MCF 10A (cell line): ENCODE measurements at regions not wholly inside any gene's neighbourhood (a gene's known extent, or its start where the extent isn't known, plus 50 kb on each side); places are given as distances from the start of the nearest gene placed in this dataset.
"Not testable (repeated sequence)": the region's sequence is repeated elsewhere in the genome, so short reads cannot be mapped to it uniquely, and the experiment has no call there.

ENCODE experiments used
- BruUV-seq: library from RNA; stranded (reverse); fragments of 400-500 nt; replicated peaks from 2 replicates; lab custom pipeline; 2021; lab: Mats Ljungman, UMichigan
- CTCF ChIA-PET: fragments of 300-600 bp; sonication (Branson Sonifier 250); formaldehyde crosslinking; extraction: SDS; loops from one replicate; lab custom pipeline; 2021; ENCODE audit warnings: antibody characterized with exemption, inconsistent platforms; lab: Yijun Ruan, JAX
- POLR2A ChIA-PET: fragments of 300-600, 350-650 bp; sonication (Branson Sonifier 250); formaldehyde crosslinking; extraction: SDS; loops from one replicate; lab custom pipeline; 2020; ENCODE audit warnings: antibody characterized with exemption, inconsistent platforms; lab: Yijun Ruan, JAX
- DNase-seq: peaks from one replicate; pipeline ENCODE4 v3.0.0-alpha.2; 2018; ENCODE audit not compliant: unreplicated experiment
- H3K27ac Mint-ChIP-seq: one replicate; pipeline ENCODE4 v1.8.0; 2022; ENCODE audit warnings: mild to moderate bottlenecking, low read depth, mixed read lengths; ENCODE audit not compliant: unreplicated experiment
- H3K27me3 Mint-ChIP-seq: one replicate; pipeline ENCODE4 v1.8.0; 2022; ENCODE audit warnings: mixed read lengths; ENCODE audit not compliant: insufficient read depth, unreplicated experiment
- H3K36me3 Mint-ChIP-seq: one replicate; pipeline ENCODE4 v1.8.0; 2022; ENCODE audit warnings: mild to moderate bottlenecking, moderate library complexity, mixed read lengths; ENCODE audit not compliant: insufficient read depth, unreplicated experiment
- H3K4me1 Mint-ChIP-seq: one replicate; pipeline ENCODE4 v1.8.0; 2022; ENCODE audit warnings: mixed read lengths; ENCODE audit not compliant: insufficient read depth, unreplicated experiment
- H3K4me3 Mint-ChIP-seq: one replicate; pipeline ENCODE4 v1.8.0; 2022; ENCODE audit warnings: mild to moderate bottlenecking, moderate library complexity, mixed read lengths; ENCODE audit not compliant: unreplicated experiment
- H3K9me3 Mint-ChIP-seq: one replicate; pipeline ENCODE4 v1.8.0; 2022; ENCODE audit warnings: mixed read lengths; ENCODE audit not compliant: unreplicated experiment
- intact Hi-C: fragments of 100-400 bp; cut with micrococcal nuclease; formaldehyde crosslinking; loops from 2 replicates; pipeline ENCODE4 v1.14.1; 2022
- TF ChIP-seq, protein P1 (sequence below): fragments of 200-600 bp; IDR thresholded peaks from one replicate; pipeline ENCODE4 v1.8.0; 2022; ENCODE audit warnings: antibody characterized with exemption, mild to moderate bottlenecking; ENCODE audit not compliant: unreplicated experiment

DNA sequence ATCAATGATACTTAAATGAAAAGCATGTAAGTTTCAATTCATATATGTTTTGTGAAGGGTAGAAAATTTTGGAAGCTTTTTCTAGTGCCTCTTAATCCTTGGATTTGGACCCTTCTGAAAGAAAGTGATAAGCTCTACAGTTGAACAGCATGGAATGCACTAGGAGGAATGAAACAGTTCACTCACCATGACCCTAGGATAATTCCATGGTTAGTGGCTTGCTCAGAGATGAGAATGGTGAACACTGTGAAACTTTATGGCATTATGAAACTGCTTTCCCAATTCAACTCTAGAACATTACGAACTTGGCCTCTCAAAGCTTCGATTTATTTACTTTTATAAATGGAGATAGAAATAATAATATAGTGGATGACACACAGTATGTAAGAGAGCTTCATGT is 88.9 kb upstream of the FAT4 start:
- intact Hi-C loops: no loop called here
- Mint-ChIP-seq H3K4me1 (no peaks in the 10 kb centered on the region), H3K4me3 (no peak overlapping the region), H3K9me3 (no peaks in the 10 kb centered on the region), H3K36me3 (no peaks in the 10 kb centered on the region), H3K27me3 (no peaks in the 10 kb centered on the region), H3K27ac (no peak overlapping the region)
- POLR2A ChIA-PET: no interaction called here
- TF ChIP-seq, protein P1, sequence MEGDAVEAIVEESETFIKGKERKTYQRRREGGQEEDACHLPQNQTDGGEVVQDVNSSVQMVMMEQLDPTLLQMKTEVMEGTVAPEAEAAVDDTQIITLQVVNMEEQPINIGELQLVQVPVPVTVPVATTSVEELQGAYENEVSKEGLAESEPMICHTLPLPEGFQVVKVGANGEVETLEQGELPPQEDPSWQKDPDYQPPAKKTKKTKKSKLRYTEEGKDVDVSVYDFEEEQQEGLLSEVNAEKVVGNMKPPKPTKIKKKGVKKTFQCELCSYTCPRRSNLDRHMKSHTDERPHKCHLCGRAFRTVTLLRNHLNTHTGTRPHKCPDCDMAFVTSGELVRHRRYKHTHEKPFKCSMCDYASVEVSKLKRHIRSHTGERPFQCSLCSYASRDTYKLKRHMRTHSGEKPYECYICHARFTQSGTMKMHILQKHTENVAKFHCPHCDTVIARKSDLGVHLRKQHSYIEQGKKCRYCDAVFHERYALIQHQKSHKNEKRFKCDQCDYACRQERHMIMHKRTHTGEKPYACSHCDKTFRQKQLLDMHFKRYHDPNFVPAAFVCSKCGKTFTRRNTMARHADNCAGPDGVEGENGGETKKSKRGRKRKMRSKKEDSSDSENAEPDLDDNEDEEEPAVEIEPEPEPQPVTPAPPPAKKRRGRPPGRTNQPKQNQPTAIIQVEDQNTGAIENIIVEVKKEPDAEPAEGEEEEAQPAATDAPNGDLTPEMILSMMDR: no peak
- BruUV-seq: no TSS peak
- DNase-seq: no peak
- CTCF ChIA-PET: no interaction called here

DNA sequence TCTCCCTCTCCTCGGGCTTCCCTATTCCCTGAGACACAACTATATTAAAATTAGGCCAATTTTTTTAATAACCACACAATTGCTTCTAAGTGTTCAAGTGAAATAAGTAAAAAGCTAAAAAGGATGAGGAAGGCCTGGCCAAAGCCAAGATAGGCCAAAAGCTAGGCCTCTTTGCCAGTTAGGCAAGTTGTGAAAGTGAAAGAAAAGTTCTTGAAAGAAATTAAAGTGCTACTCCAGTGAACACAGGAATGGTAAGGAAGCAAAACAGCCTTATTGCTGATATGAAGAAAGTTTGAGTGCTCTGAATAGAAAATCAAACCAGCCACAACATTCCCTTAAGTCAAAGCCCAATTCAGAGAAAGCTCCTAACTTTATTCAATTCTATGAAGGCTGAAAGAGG is 114.2 kb upstream of the FAT4 start:
- H3K9me3 Mint-ChIP-seq: no peaks in the 10 kb centered on the region
- TF ChIP-seq, protein P1: no peak
- H3K36me3 Mint-ChIP-seq: no peaks in the 10 kb centered on the region
- H3K4me3 Mint-ChIP-seq: no peak overlapping the region
- DNase-seq: no peak
- CTCF ChIA-PET: no interaction called here
- peaks cover 5% of the 10 kb centered on the region for H3K4me1 Mint-ChIP-seq
- intact Hi-C loops: no loop called here
- POLR2A ChIA-PET: interaction anchor here (0.9 to 1.1 kb wide), 3 partner anchors 8 to 13 kb away, joined by 3 read pairs; no protein-coding TSS in a partner anchor
- BruUV-seq: no TSS peak
- H3K27ac Mint-ChIP-seq: no peak overlapping the region
- no peaks in the 10 kb centered on the region for H3K27me3 Mint-ChIP-seq

GRCh38 chr4:125198916-125199315 is 115.8 kb upstream of the FAT4 start:
- H3K27me3 Mint-ChIP-seq: no peaks in the 10 kb centered on the region
- peak overlapping the region; percentile 80 for H3K27ac Mint-ChIP-seq
- H3K9me3 Mint-ChIP-seq: no peaks in the 10 kb centered on the region
- DNase-seq: peak; percentile 50
- no peaks in the 10 kb centered on the region for H3K36me3 Mint-ChIP-seq
- no peak overlapping the region for H3K4me3 Mint-ChIP-seq
- TF ChIP-seq, protein P1: no peak
- intact Hi-C loops: no loop called here
- ChIA-PET CTCF (no interaction called here), POLR2A (interaction anchor here (0.7 to 1.6 kb wide), 2 partner anchors 11 to 491 kb away, joined by 3 to 4 read pairs; no protein-coding TSS in a partner anchor)
- H3K4me1 Mint-ChIP-seq: peaks cover 5% of the 10 kb centered on the region
- BruUV-seq: no TSS peak

- H3K27ac Mint-ChIP-seq, H3K36me3 Mint-ChIP-seq, CTCF ChIA-PET, H3K9me3 Mint-ChIP-seq, intact Hi-C loops, BruUV-seq, H3K4me3 Mint-ChIP-seq, DNase-seq, H3K27me3 Mint-ChIP-seq: not testable (repeated sequence)
- POLR2A ChIA-PET: interaction anchor here (0.6 to 0.8 kb wide), 2 partner anchors 9 to 31 kb away, joined by 3 to 4 read pairs; no protein-coding TSS in a partner anchor
- peaks cover 18% of the 10 kb centered on the region for H3K4me1 Mint-ChIP-seq
Observed at GRCh38 chr4:125191874-125192459, 122.8 kb upstream of the FAT4 start.
